GM23338 (cell line): ENCODE measurements at regions not wholly inside any gene's neighbourhood (a gene's known extent, or its start where the extent isn't known, plus 50 kb on each side); places are given as distances from the start of the nearest gene placed in this dataset.
"Not testable (repeated sequence)": the region's sequence is repeated elsewhere in the genome, so short reads cannot be mapped to it uniquely, and the experiment has no call there.

Experiments
- EZH2 ChIP-seq: fragments of 200-600 bp; sonication (generic); IDR thresholded peaks from one replicate; pipeline ENCODE4 v1.8.0; 2017; ENCODE audit warnings: antibody characterized with exemption, mild to moderate bottlenecking, low read depth; ENCODE audit not compliant: unreplicated experiment
- EZH2phosphoT487 ChIP-seq: fragments of 200-600 bp; sonication (generic); IDR thresholded peaks from one replicate; pipeline ENCODE4 v1.8.1; 2018; ENCODE audit warnings: antibody characterized with exemption; ENCODE audit not compliant: unreplicated experiment
- JUNB ChIP-seq: IDR thresholded peaks from one replicate; pipeline ENCODE4 v1.6.1; 2016; ENCODE audit warnings: antibody characterized with exemption; ENCODE audit not compliant: unreplicated experiment
- POLR2AphosphoS5 ChIP-seq: IDR thresholded peaks from 2 replicates; pipeline ENCODE4 v1.6.1; 2016; ENCODE audit warnings: antibody characterized with exemption, low read depth
- REST ChIP-seq: IDR thresholded peaks from one replicate; pipeline ENCODE4 v1.6.1; 2018; ENCODE audit warnings: antibody characterized with exemption; ENCODE audit not compliant: unreplicated experiment
- STAT1 ChIP-seq: IDR thresholded peaks from one replicate; pipeline ENCODE4 v1.6.1; 2016; ENCODE audit warnings: antibody characterized with exemption; ENCODE audit not compliant: unreplicated experiment
- ZNF331 ChIP-seq: fragments of 250-450 bp; sonication (Bioruptor Pico); IDR thresholded peaks from 2 replicates; pipeline ENCODE4 v1.5.0; 2020; ENCODE audit warnings: low read depth, mild to moderate bottlenecking, moderate library complexity
- TF ChIP-seq, protein P1 (sequence below), 2 experiments: fragments of 200-600 bp in 1 of 2; sonication (generic) in 1 of 2; conservative IDR thresholded peaks; 2 replicates each; pipeline versions ENCODE4 v1.5.1 to v1.6.1; 2016 to 2017; ENCODE audit warnings: antibody characterized with exemption in 2 of 2, low read depth in 2 of 2, mild to moderate bottlenecking in 2 of 2, moderate library complexity in 1 of 2

DNA sequence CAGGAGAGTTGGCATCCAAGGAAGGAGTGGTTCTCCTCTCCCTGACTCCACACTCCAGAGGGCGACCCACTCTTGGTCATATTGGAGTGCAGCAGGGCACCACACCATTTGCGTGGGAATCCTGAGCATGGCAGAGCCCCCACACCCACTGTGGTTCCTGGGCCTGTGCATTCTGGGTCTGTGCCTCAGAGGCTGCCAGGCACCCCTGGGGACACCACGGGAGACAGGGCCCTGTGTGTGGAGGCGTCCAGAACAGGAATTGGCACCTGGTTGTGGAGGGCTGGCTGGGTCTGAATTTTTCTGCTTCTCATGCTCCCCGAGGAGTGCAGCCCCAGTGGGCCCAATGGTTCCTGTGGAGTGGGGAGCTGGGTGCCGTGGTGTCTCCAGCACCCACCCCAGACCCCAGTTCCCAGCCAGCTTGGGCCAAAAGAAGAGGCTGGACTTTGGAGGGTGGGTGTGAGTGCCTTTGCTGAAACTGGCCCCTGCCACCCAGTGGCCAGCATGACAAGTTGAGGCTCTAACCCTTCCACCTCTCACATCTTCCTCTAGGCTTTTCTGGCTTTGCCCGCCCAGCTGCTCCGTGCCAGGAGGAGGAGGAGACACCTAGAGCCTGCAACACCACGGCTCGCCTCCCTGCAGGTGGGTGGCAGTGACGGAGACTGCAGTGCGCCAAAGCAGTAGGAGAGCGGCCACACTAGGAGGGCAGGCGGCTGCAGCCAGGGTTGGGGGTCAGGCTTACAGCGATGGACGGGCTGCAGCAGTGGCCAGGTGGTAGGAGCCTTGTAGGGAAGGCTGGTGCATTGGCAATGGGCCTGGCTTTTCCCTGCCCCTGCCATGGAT, 250.7 kb downstream of the TP53TG3F start:
- TF ChIP-seq ZNF331 (CRISPR knock-in tag); STAT1; EZH2phosphoT487; POLR2AphosphoS5; EZH2; REST; JUNB: not testable (repeated sequence)
- TF ChIP-seq, protein P1, sequence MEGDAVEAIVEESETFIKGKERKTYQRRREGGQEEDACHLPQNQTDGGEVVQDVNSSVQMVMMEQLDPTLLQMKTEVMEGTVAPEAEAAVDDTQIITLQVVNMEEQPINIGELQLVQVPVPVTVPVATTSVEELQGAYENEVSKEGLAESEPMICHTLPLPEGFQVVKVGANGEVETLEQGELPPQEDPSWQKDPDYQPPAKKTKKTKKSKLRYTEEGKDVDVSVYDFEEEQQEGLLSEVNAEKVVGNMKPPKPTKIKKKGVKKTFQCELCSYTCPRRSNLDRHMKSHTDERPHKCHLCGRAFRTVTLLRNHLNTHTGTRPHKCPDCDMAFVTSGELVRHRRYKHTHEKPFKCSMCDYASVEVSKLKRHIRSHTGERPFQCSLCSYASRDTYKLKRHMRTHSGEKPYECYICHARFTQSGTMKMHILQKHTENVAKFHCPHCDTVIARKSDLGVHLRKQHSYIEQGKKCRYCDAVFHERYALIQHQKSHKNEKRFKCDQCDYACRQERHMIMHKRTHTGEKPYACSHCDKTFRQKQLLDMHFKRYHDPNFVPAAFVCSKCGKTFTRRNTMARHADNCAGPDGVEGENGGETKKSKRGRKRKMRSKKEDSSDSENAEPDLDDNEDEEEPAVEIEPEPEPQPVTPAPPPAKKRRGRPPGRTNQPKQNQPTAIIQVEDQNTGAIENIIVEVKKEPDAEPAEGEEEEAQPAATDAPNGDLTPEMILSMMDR (conservative IDR thresholded peaks at IDR 0.05; ENCODE audit: low read depth in 2 of 2), result not testable (repeated sequence)
